ENCODE measurements at regions not wholly inside any gene's neighbourhood (a gene's known extent, or its start where the extent isn't known, plus 50 kb on each side); places are given as distances from the start of the nearest gene placed in this dataset.

DNA sequence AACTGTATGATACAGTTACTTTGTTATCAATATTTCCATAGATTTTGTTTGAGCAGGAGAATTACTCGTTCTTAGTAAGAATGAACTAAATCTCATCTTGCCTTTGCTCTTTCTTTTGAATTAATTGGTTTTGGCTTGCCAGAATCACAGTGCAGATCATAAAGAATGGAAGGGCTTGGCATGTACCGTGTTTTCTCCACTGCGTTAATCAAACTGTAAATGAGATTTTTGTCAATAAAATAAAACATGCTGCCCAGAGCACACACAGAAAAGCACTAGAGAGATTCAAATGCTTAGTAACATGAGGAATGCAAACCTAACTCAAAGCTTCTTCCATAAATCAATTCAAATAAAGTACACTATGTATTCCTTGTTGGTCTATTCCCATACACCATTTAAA lies 229.6 kb upstream of the CDH2 start:
- TF ChIP-seq OSR1 (CRISPR knock-in tag; IDR thresholded peaks at IDR 0.05) (no peak), ISL1 (CRISPR knock-in tag; IDR thresholded peaks at IDR 0.05) (no peak), BACH2 (CRISPR knock-in tag; IDR thresholded peaks at IDR 0.05; ENCODE audit: borderline replicate concordance) (no peak), ZC3H10 (CRISPR knock-in tag; IDR thresholded peaks at IDR 0.05) (no peak), ZFP3 (CRISPR knock-in tag; IDR thresholded peaks at IDR 0.05) (no peak), RARB (CRISPR knock-in tag; IDR thresholded peaks at IDR 0.05) (no peak), ZNF565 (CRISPR knock-in tag; conservative IDR thresholded peaks at IDR 0.05; ENCODE audit: low read depth) (no peak), GLIS3 (CRISPR knock-in tag; IDR thresholded peaks at IDR 0.05) (no peak), TOX (CRISPR knock-in tag; IDR thresholded peaks at IDR 0.05; ENCODE audit: borderline replicate concordance) (no peak), ZFP30 (CRISPR knock-in tag; IDR thresholded peaks at IDR 0.05) (no peak)
- TF ChIP-seq, protein P1, sequence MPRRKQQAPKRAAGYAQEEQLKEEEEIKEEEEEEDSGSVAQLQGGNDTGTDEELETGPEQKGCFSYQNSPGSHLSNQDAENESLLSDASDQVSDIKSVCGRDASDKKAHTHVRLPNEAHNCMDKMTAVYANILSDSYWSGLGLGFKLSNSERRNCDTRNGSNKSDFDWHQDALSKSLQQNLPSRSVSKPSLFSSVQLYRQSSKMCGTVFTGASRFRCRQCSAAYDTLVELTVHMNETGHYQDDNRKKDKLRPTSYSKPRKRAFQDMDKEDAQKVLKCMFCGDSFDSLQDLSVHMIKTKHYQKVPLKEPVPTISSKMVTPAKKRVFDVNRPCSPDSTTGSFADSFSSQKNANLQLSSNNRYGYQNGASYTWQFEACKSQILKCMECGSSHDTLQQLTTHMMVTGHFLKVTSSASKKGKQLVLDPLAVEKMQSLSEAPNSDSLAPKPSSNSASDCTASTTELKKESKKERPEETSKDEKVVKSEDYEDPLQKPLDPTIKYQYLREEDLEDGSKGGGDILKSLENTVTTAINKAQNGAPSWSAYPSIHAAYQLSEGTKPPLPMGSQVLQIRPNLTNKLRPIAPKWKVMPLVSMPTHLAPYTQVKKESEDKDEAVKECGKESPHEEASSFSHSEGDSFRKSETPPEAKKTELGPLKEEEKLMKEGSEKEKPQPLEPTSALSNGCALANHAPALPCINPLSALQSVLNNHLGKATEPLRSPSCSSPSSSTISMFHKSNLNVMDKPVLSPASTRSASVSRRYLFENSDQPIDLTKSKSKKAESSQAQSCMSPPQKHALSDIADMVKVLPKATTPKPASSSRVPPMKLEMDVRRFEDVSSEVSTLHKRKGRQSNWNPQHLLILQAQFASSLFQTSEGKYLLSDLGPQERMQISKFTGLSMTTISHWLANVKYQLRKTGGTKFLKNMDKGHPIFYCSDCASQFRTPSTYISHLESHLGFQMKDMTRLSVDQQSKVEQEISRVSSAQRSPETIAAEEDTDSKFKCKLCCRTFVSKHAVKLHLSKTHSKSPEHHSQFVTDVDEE (CRISPR knock-in tag; IDR thresholded peaks at IDR 0.05) = no peak
- TF ChIP-seq, protein P2, sequence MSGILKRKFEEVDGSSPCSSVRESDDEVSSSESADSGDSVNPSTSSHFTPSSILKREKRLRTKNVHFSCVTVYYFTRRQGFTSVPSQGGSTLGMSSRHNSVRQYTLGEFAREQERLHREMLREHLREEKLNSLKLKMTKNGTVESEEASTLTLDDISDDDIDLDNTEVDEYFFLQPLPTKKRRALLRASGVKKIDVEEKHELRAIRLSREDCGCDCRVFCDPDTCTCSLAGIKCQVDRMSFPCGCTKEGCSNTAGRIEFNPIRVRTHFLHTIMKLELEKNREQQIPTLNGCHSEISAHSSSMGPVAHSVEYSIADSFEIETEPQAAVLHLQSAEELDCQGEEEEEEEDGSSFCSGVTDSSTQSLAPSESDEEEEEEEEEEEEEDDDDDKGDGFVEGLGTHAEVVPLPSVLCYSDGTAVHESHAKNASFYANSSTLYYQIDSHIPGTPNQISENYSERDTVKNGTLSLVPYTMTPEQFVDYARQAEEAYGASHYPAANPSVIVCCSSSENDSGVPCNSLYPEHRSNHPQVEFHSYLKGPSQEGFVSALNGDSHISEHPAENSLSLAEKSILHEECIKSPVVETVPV (CRISPR knock-in tag; IDR thresholded peaks at IDR 0.05) = no peak
- TF ChIP-seq, protein P3, sequence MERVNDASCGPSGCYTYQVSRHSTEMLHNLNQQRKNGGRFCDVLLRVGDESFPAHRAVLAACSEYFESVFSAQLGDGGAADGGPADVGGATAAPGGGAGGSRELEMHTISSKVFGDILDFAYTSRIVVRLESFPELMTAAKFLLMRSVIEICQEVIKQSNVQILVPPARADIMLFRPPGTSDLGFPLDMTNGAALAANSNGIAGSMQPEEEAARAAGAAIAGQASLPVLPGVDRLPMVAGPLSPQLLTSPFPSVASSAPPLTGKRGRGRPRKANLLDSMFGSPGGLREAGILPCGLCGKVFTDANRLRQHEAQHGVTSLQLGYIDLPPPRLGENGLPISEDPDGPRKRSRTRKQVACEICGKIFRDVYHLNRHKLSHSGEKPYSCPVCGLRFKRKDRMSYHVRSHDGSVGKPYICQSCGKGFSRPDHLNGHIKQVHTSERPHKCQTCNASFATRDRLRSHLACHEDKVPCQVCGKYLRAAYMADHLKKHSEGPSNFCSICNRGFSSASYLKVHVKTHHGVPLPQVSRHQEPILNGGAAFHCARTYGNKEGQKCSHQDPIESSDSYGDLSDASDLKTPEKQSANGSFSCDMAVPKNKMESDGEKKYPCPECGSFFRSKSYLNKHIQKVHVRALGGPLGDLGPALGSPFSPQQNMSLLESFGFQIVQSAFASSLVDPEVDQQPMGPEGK (CRISPR knock-in tag; IDR thresholded peaks at IDR 0.05; ENCODE audit: borderline replicate concordance) = no peak
- TF ChIP-seq, protein P4, sequence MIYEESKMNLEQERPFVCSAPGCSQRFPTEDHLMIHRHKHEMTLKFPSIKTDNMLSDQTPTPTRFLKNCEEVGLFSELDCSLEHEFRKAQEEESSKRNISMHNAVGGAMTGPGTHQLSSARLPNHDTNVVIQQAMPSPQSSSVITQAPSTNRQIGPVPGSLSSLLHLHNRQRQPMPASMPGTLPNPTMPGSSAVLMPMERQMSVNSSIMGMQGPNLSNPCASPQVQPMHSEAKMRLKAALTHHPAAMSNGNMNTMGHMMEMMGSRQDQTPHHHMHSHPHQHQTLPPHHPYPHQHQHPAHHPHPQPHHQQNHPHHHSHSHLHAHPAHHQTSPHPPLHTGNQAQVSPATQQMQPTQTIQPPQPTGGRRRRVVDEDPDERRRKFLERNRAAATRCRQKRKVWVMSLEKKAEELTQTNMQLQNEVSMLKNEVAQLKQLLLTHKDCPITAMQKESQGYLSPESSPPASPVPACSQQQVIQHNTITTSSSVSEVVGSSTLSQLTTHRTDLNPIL (CRISPR knock-in tag; IDR thresholded peaks at IDR 0.05; ENCODE audit: low read depth) = no peak

Measured in SK-N-SH treated with all-trans-retinoic acid at 6 μM for 48 hours (cell line).